Esophagus (tissue), 2 donors: ENCODE measurements at regions not wholly inside any gene's neighbourhood (a gene's known extent, or its start where the extent isn't known, plus 50 kb on each side); places are given as distances from the start of the nearest gene placed in this dataset.

Experiments
- H3K27ac ChIP-seq, 2 donors: one replicate each; pipeline ENCODE4 v1.5.1; 2013; ENCODE audit warnings: low read depth in 2 of 2, mild to moderate bottlenecking in 2 of 2, inconsistent platforms in 1 of 2, low read length in 1 of 2, moderate library complexity in 1 of 2
- H3K27me3 ChIP-seq, 2 donors: one replicate each; pipeline ENCODE4 v1.6.1; 2013; ENCODE audit warnings: low read length in 2 of 2, control low read depth in 1 of 2, mild to moderate bottlenecking in 1 of 2; ENCODE audit not compliant: insufficient read depth in 2 of 2, control insufficient read depth in 1 of 2
- H3K36me3 ChIP-seq, 2 donors: one replicate each; pipeline ENCODE4 v1.6.1; 2013; ENCODE audit warnings: low read length in 1 of 2; ENCODE audit not compliant: control insufficient read depth in 2 of 2, insufficient read depth in 2 of 2
- H3K4me1 ChIP-seq, 2 donors: one replicate each; pipeline ENCODE4 v1.6.1; 2013; ENCODE audit warnings: low read length in 1 of 2; ENCODE audit not compliant: control insufficient read depth in 2 of 2, insufficient read depth in 2 of 2
- H3K4me3 ChIP-seq, 2 donors: one replicate each; pipeline ENCODE4 v1.5.1; 2013; ENCODE audit warnings: low read length in 2 of 2, mild to moderate bottlenecking in 2 of 2, low read depth in 1 of 2, moderate library complexity in 1 of 2
- H3K9me3 ChIP-seq, 2 donors: one replicate each; pipeline ENCODE4 v1.6.1; 2013; ENCODE audit warnings: mild to moderate bottlenecking in 2 of 2, low read depth in 1 of 2, low read length in 1 of 2, moderate library complexity in 1 of 2; ENCODE audit not compliant: control insufficient read depth in 2 of 2, insufficient read depth in 1 of 2
- WGBS, 2 donors: extraction: QIAGEN DNeasy Blood & Tissue Kit; methylation state at CpG; one replicate each; pipeline ENCODE4 v1.1.7; 2013; 5-methylcytosine and 5-hydroxymethylcytosine counted together
- donor health status: healthy with polysubstance abuse.
- donor health status: Bipolar disorder and iron deficiency.

GRCh38 chr1:222028116-222028515, 286.2 kb upstream of the DUSP10 start:
- Histone ChIP-seq H3K4me1 (no peaks in the 10 kb centered on the region), H3K4me3 (no peak overlapping the region), H3K27me3 (no peaks in the 10 kb centered on the region), H3K9me3 (no peaks in the 10 kb centered on the region), H3K36me3 (no peaks in the 10 kb centered on the region), H3K27ac (no peak overlapping the region)
- 56 to 58% methylated on average over 3 of the region's 3 CpGs for WGBS, 2 donors

GRCh38 chr1:222026280-222026679, 284.4 kb upstream of the DUSP10 start:
- no peaks in the 10 kb centered on the region for H3K36me3 ChIP-seq
- no peak overlapping the region for H3K27ac ChIP-seq
- WGBS, 2 donors: 84 to 89% methylated on average over 7 of the region's 7 CpGs
- H3K4me1 ChIP-seq: no peaks in the 10 kb centered on the region
- no peaks in the 10 kb centered on the region for H3K27me3 ChIP-seq
- H3K9me3 ChIP-seq: no peaks in the 10 kb centered on the region
- no peak overlapping the region for H3K4me3 ChIP-seq

GRCh38 chr1:222023025-222023424, 281.1 kb upstream of the DUSP10 start:
- no peak overlapping the region for H3K4me3 ChIP-seq
- H3K9me3 ChIP-seq: no peaks in the 10 kb centered on the region
- H3K36me3 ChIP-seq: no peaks in the 10 kb centered on the region
- WGBS, 2 donors: 83 to 88% methylated on average over 5 of the region's 5 CpGs
- H3K4me1 ChIP-seq: no peaks in the 10 kb centered on the region
- H3K27ac ChIP-seq: no peak overlapping the region
- no peaks in the 10 kb centered on the region for H3K27me3 ChIP-seq

GRCh38 chr1:222021129-222021528, 279.2 kb upstream of the DUSP10 start:
- Histone ChIP-seq H3K4me1 (no peaks in the 10 kb centered on the region), H3K36me3 (no peaks in the 10 kb centered on the region), H3K4me3 (no peak overlapping the region), H3K9me3 (no peaks in the 10 kb centered on the region), H3K27ac (no peak overlapping the region), H3K27me3 (no peaks in the 10 kb centered on the region)
- 78 to 80% methylated on average over 5 of the region's 5 CpGs for WGBS, 2 donors

GRCh38 chr1:222020553-222020952, 278.7 kb upstream of the DUSP10 start:
- no peaks in the 10 kb centered on the region for H3K9me3 ChIP-seq
- no peak overlapping the region for H3K4me3 ChIP-seq
- H3K4me1 ChIP-seq: no peaks in the 10 kb centered on the region
- no peaks in the 10 kb centered on the region for H3K36me3 ChIP-seq
- H3K27ac ChIP-seq: no peak overlapping the region
- no peaks in the 10 kb centered on the region for H3K27me3 ChIP-seq

- no peak overlapping the region for H3K27ac ChIP-seq
- H3K9me3 ChIP-seq: no peaks in the 10 kb centered on the region
- WGBS, 2 donors: 54 to 69% methylated on average over 3 of the region's 3 CpGs
- no peaks in the 10 kb centered on the region for H3K36me3 ChIP-seq
- no peak overlapping the region for H3K4me3 ChIP-seq
- H3K4me1 ChIP-seq: no peaks in the 10 kb centered on the region
- H3K27me3 ChIP-seq: no peaks in the 10 kb centered on the region
Observed at GRCh38 chr1:222019029-222019428, 277.1 kb upstream of the DUSP10 start.

- Histone ChIP-seq H3K36me3 (no peaks in the 10 kb centered on the region), H3K4me3 (no peak overlapping the region), H3K27ac (no peak overlapping the region), H3K9me3 (no peaks in the 10 kb centered on the region), H3K27me3 (no peaks in the 10 kb centered on the region), H3K4me1 (no peaks in the 10 kb centered on the region)
- 71 to 81% methylated on average over 3 of the region's 3 CpGs for WGBS, 2 donors
Observed at GRCh38 chr1:222018041-222018440, 276.2 kb upstream of the DUSP10 start.

- WGBS, 2 donors: 90 to 92% methylated on average over 3 of the region's 3 CpGs
- Histone ChIP-seq H3K4me3 (no peak overlapping the region), H3K9me3 (no peaks in the 10 kb centered on the region), H3K4me1 (no peaks in the 10 kb centered on the region), H3K27me3 (no peaks in the 10 kb centered on the region), H3K27ac (no peak overlapping the region), H3K36me3 (no peaks in the 10 kb centered on the region)
Observed at GRCh38 chr1:222015686-222016085, 273.8 kb upstream of the DUSP10 start.

- 92 to 93% methylated on average over 4 of the region's 4 CpGs for WGBS, 2 donors
- Histone ChIP-seq H3K9me3 (no peaks in the 10 kb centered on the region), H3K4me1 (no peaks in the 10 kb centered on the region), H3K4me3 (no peak overlapping the region), H3K36me3 (no peaks in the 10 kb centered on the region), H3K27me3 (no peaks in the 10 kb centered on the region), H3K27ac (no peak overlapping the region)
Observed at GRCh38 chr1:222014001-222014400, 272.1 kb upstream of the DUSP10 start.

GRCh38 chr1:222012816-222013215, 270.9 kb upstream of the DUSP10 start:
- Histone ChIP-seq H3K27ac (no peak overlapping the region), H3K4me3 (no peak overlapping the region), H3K9me3 (no peaks in the 10 kb centered on the region), H3K36me3 (no peaks in the 10 kb centered on the region), H3K27me3 (no peaks in the 10 kb centered on the region), H3K4me1 (no peaks in the 10 kb centered on the region)
- WGBS, 2 donors: 83 to 90% methylated on average over 2 of the region's 2 CpGs
